ENCODE measurements at regions not wholly inside any gene's neighbourhood (a gene's known extent, or its start where the extent isn't known, plus 50 kb on each side); places are given as distances from the start of the nearest gene placed in this dataset.

GRCh38 chr4:137420901-137421396 is 111.3 kb downstream of the PCDH18 start:
- TF ChIP-seq CTCF (IDR thresholded peaks at IDR 0.05 in 2 of 3, conservative IDR thresholded peaks at IDR 0.05 in 1 of 3; ENCODE audit: control insufficient read depth in 2 of 3, extremely low read depth in 1 of 3, insufficient read depth in 1 of 3, low read depth in 3 of 3, low read length in 3 of 3) (no peak), SP1 (IDR thresholded peaks at IDR 0.05; ENCODE audit: low read depth, low read length) (no peak)
